H9 (cell line): ENCODE measurements at regions not wholly inside any gene's neighbourhood (a gene's known extent, or its start where the extent isn't known, plus 50 kb on each side); places are given as distances from the start of the nearest gene placed in this dataset.

Source experiments
- DNase-seq: peaks from one replicate; pipeline ENCODE4 v3.0.0-alpha.2; 2017
- H2AFZ ChIP-seq: one replicate; pipeline ENCODE4 v1.6.1; 2013; ENCODE audit warnings: mild to moderate bottlenecking, low read length, control low read depth, moderate library complexity
- H2AK5ac ChIP-seq: 2 replicates; pipeline ENCODE4 v1.6.1; 2013; ENCODE audit warnings: low read length, control low read depth, mixed read lengths; ENCODE audit not compliant: insufficient read length
- H2BK120ac ChIP-seq: one replicate; pipeline ENCODE4 v1.6.1; 2013; ENCODE audit warnings: low read depth, mild to moderate bottlenecking, low read length, control low read depth, inconsistent platforms; ENCODE audit not compliant: poor library complexity, severe bottlenecking
- H2BK12ac ChIP-seq: 2 replicates; pipeline ENCODE4 v1.6.1; 2013; ENCODE audit warnings: low read length, control low read depth, mixed read lengths, low read depth; ENCODE audit not compliant: insufficient read length
- H2BK15ac ChIP-seq: 2 replicates; pipeline ENCODE4 v1.6.1; 2013; ENCODE audit warnings: low read depth, low read length, control low read depth
- H2BK20ac ChIP-seq: one replicate; pipeline ENCODE4 v1.6.1; 2013; ENCODE audit warnings: low read depth, mild to moderate bottlenecking, low read length, control low read depth, inconsistent platforms; ENCODE audit not compliant: poor library complexity, severe bottlenecking
- H2BK5ac ChIP-seq: 2 replicates; pipeline ENCODE4 v1.6.1; 2013; ENCODE audit warnings: low read length, control low read depth, mixed read lengths; ENCODE audit not compliant: insufficient read length
- H3K14ac ChIP-seq: 2 replicates; pipeline ENCODE4 v1.6.1; 2013; ENCODE audit warnings: low read length, control low read depth; ENCODE audit not compliant: insufficient read depth
- H3K18ac ChIP-seq: 2 replicates; pipeline ENCODE4 v1.6.1; 2013; ENCODE audit warnings: low read depth, mild to moderate bottlenecking, mixed read lengths, low read length, control low read depth; ENCODE audit not compliant: insufficient read length
- H3K23ac ChIP-seq: 2 replicates; pipeline ENCODE4 v1.6.1; 2013; ENCODE audit warnings: low read length, control low read depth, mixed read lengths, low read depth; ENCODE audit not compliant: insufficient read length
- H3K23me2 ChIP-seq: 2 replicates; pipeline ENCODE4 v1.6.1; 2013; ENCODE audit warnings: low read depth, mild to moderate bottlenecking, mixed read lengths, low read length, control low read depth; ENCODE audit not compliant: insufficient read length, poor library complexity, severe bottlenecking
- H3K27ac ChIP-seq: 2 replicates; pipeline ENCODE4 v1.5.1; 2013; ENCODE audit warnings: low read length, control low read depth, mixed read lengths, low read depth; ENCODE audit not compliant: insufficient read length
- H3K27me3 ChIP-seq: 2 replicates; pipeline ENCODE4 v1.6.1; 2013; ENCODE audit warnings: low read length, control low read depth, inconsistent platforms; ENCODE audit not compliant: insufficient read depth
- H3K4ac ChIP-seq: 2 replicates; pipeline ENCODE4 v1.6.1; 2013; ENCODE audit warnings: low read depth, mild to moderate bottlenecking, control low read depth, inconsistent platforms, low read length, moderate library complexity
- H3K4me1 ChIP-seq: 2 replicates; pipeline ENCODE4 v1.6.1; 2013; ENCODE audit warnings: low read length, control low read depth, inconsistent platforms; ENCODE audit not compliant: insufficient read depth
- H3K4me2 ChIP-seq: 2 replicates; pipeline ENCODE4 v1.6.1; 2013; ENCODE audit warnings: low read length, control low read depth, mixed read lengths; ENCODE audit not compliant: insufficient read length, insufficient read depth
- H3K56ac ChIP-seq: 2 replicates; pipeline ENCODE4 v1.6.1; 2013; ENCODE audit warnings: low read depth, mild to moderate bottlenecking, mixed read lengths, low read length, control low read depth; ENCODE audit not compliant: insufficient read length
- H3K79me1 ChIP-seq: 2 replicates; pipeline ENCODE4 v1.6.1; 2013; ENCODE audit warnings: low read depth, mild to moderate bottlenecking, moderate library complexity, low read length, control low read depth, inconsistent platforms; ENCODE audit not compliant: insufficient read depth, poor library complexity, severe bottlenecking
- H3K79me2 ChIP-seq: 2 replicates; pipeline ENCODE4 v1.6.1; 2013; ENCODE audit warnings: low read length, control low read depth, inconsistent platforms; ENCODE audit not compliant: insufficient read depth
- H3K9ac ChIP-seq: 2 replicates; pipeline ENCODE4 v1.6.1; 2013; ENCODE audit warnings: low read length, control low read depth, mixed read lengths; ENCODE audit not compliant: insufficient read length; ENCODE audit errors: extremely low read depth
- H3K9me3 ChIP-seq: one replicate; pipeline ENCODE4 v1.6.1; 2013; ENCODE audit warnings: low read depth, low read length, inconsistent platforms; ENCODE audit not compliant: control insufficient read depth
- H3T11ph ChIP-seq: one replicate; pipeline ENCODE4 v1.6.1; 2013; ENCODE audit warnings: mild to moderate bottlenecking, low read length, control low read depth, inconsistent platforms
- H4K20me1 ChIP-seq: one replicate; pipeline ENCODE4 v1.6.1; 2013; ENCODE audit not compliant: control insufficient read depth, insufficient read length, insufficient read depth
- H4K5ac ChIP-seq: 2 replicates; pipeline ENCODE4 v1.6.1; 2013; ENCODE audit warnings: low read depth, mild to moderate bottlenecking, mixed read lengths, low read length, control low read depth; ENCODE audit not compliant: insufficient read length
- H4K8ac ChIP-seq: replicated peaks from 2 replicates; pipeline ENCODE4 v1.6.1; 2013; ENCODE audit warnings: low read length, control low read depth, mixed read lengths, low read depth; ENCODE audit not compliant: insufficient read length
- H4K91ac ChIP-seq: 2 replicates; pipeline ENCODE4 v1.6.1; 2013; ENCODE audit warnings: low read depth, mild to moderate bottlenecking, moderate library complexity, mixed read lengths, low read length, control low read depth; ENCODE audit not compliant: insufficient read length
- H3K27ac Mint-ChIP-seq, 3 experiments: 2 replicates in 2 of 3; 3 replicates in 1 of 3; pipeline ENCODE4 v1.8.0; 2020 to 2021; ENCODE audit warnings: mixed read lengths in 3 of 3, mild to moderate bottlenecking in 1 of 3, moderate library complexity in 1 of 3
- H3K27me3 Mint-ChIP-seq: 2 replicates; pipeline ENCODE4 v1.8.0; 2021; ENCODE audit warnings: low read depth, mild to moderate bottlenecking, moderate library complexity, mixed read lengths
- H3K36me3 Mint-ChIP-seq, 3 experiments: 2 replicates in 2 of 3; 3 replicates in 1 of 3; pipeline ENCODE4 v1.8.0; 2020 to 2021; ENCODE audit warnings: low read depth in 3 of 3, mixed read lengths in 3 of 3; ENCODE audit not compliant: insufficient read depth in 1 of 3
- H3K4me1 Mint-ChIP-seq, 2 experiments: 2 replicates each; pipeline ENCODE4 v1.8.0; 2020; ENCODE audit warnings: mixed read lengths in 2 of 2
- H3K4me3 Mint-ChIP-seq, 2 experiments: 2 replicates in 1 of 2; 3 replicates in 1 of 2; pipeline ENCODE4 v1.8.0; 2020 to 2021; ENCODE audit warnings: mild to moderate bottlenecking in 2 of 2, mixed read lengths in 2 of 2, moderate library complexity in 1 of 2
- H3K9me3 Mint-ChIP-seq, 2 experiments: 2 replicates in 1 of 2; 3 replicates in 1 of 2; pipeline ENCODE4 v1.8.0; 2020; ENCODE audit warnings: mild to moderate bottlenecking in 2 of 2, mixed read lengths in 2 of 2, moderate library complexity in 1 of 2
- WGBS: extraction: QIAGEN DNeasy Blood & Tissue Kit; methylation state at CpG from one replicate; pipeline ENCODE4 v1.1.7; 2013; ENCODE audit warnings: missing lambda C conversion rate, low lambda C conversion rate, mixed read lengths; ENCODE audit not compliant: insufficient read length; ENCODE audit errors: extremely low coverage; 5-methylcytosine and 5-hydroxymethylcytosine counted together
- TF ChIP-seq, protein P1 (sequence below): fragments of 200-600 bp; sonication (generic); conservative IDR thresholded peaks from 3 replicates; pipeline ENCODE4 v1.8.0; 2021; ENCODE audit warnings: antibody characterized with exemption, mild to moderate bottlenecking

DNA sequence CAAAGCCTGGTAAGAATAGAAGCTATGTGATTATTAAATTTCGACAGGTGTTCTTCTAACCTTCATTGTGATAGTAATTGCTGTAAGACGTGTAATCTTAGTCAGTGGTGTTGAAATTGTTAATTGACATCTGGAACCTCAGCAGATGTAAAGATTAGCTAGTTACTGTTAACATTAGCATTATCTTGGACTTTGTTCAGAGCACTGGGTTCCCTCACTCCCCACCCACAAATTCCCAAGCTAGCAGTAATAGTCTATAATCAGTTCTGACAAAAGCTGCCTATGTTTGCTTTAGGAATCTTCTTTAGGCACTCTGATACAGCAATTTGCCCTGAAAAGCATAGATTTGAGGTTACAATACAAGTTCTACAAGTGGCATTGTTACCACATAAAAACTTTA lies 233.7 kb downstream of the EN1 start:
- Histone ChIP-seq H2BK5ac (no peak overlapping the region), H3K4me1 (no peaks in the 10 kb centered on the region), H4K91ac (no peak overlapping the region), H4K8ac (no peak overlapping the region), H3K9ac (no peak overlapping the region), H3K79me2 (no peaks in the 10 kb centered on the region), H3T11ph (no peak overlapping the region), H3K79me1 (no peaks in the 10 kb centered on the region), H3K18ac (no peak overlapping the region), H2BK12ac (no peak overlapping the region), H3K27me3 (no peaks in the 10 kb centered on the region), H3K56ac (no peak overlapping the region), H3K14ac (no peak overlapping the region), H2BK20ac (no peak overlapping the region), H3K4ac (no peak overlapping the region), H4K20me1 (no peaks in the 10 kb centered on the region), H3K23ac (no peak overlapping the region), H3K27ac (no peak overlapping the region), H2AK5ac (no peak overlapping the region), H3K23me2 (no peaks in the 10 kb centered on the region), H2BK120ac (no peak overlapping the region), H2AFZ (no peak overlapping the region), H4K5ac (no peak overlapping the region), H3K4me2 (no peak overlapping the region), H2BK15ac (no peak overlapping the region), H3K9me3 (no peaks in the 10 kb centered on the region)
- no peak for DNase-seq
- TF ChIP-seq, protein P1, sequence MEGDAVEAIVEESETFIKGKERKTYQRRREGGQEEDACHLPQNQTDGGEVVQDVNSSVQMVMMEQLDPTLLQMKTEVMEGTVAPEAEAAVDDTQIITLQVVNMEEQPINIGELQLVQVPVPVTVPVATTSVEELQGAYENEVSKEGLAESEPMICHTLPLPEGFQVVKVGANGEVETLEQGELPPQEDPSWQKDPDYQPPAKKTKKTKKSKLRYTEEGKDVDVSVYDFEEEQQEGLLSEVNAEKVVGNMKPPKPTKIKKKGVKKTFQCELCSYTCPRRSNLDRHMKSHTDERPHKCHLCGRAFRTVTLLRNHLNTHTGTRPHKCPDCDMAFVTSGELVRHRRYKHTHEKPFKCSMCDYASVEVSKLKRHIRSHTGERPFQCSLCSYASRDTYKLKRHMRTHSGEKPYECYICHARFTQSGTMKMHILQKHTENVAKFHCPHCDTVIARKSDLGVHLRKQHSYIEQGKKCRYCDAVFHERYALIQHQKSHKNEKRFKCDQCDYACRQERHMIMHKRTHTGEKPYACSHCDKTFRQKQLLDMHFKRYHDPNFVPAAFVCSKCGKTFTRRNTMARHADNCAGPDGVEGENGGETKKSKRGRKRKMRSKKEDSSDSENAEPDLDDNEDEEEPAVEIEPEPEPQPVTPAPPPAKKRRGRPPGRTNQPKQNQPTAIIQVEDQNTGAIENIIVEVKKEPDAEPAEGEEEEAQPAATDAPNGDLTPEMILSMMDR: no peak
- H3K9me3 Mint-ChIP-seq: peaks cover 0 to 5% of the 10 kb centered on the region in 2 experiments; a peak in 3 of 5 replicates
- WGBS: no CpG with 5 or more reads among the region's 2 CpGs
- peaks cover 25 to 45% of the 10 kb centered on the region in 2 experiments for H3K4me1 Mint-ChIP-seq
- H3K36me3 Mint-ChIP-seq: no peaks in the 10 kb centered on the region
- peaks cover 2% of the 10 kb centered on the region; the same call in 1 of the 2 replicates for H3K27me3 Mint-ChIP-seq
- H3K4me3 Mint-ChIP-seq: no peak overlapping the region
- no peak overlapping the region for H3K27ac Mint-ChIP-seq
